ENCODE measurements at regions not wholly inside any gene's neighbourhood (a gene's known extent, or its start where the extent isn't known, plus 50 kb on each side); places are given as distances from the start of the nearest gene placed in this dataset.

- POLR2A ChIA-PET = no interaction called here
- TF ChIP-seq SIN3A (IDR thresholded peaks at IDR 0.05; ENCODE audit: borderline replicate concordance, insufficient read depth, low read depth, low read length) (no peak), CTCF (IDR thresholded peaks at IDR 0.05) (no peak), REST (IDR thresholded peaks at IDR 0.05; ENCODE audit: insufficient read depth in 1 of 2, low read depth in 2 of 2, low read length in 1 of 2) (no peak), TCF7L2 (IDR thresholded peaks at IDR 0.05; ENCODE audit: low read depth, low read length) (no peak), POLR2AphosphoS5 (IDR thresholded peaks at IDR 0.05; ENCODE audit: low read depth, low read length) (no peak)
- Histone ChIP-seq H3K4me1 (ENCODE audit: control insufficient read depth, insufficient read depth, low read length) (no peaks in the 10 kb centered on the region), H3K4me3 (ENCODE audit: low read depth in 2 of 2, low read length in 2 of 2) (no peak overlapping the region), H3K27ac (ENCODE audit: low read length) (no peak overlapping the region), H3K36me3 (ENCODE audit: control insufficient read depth, insufficient read depth, low read length) (no peaks in the 10 kb centered on the region), H3K9me3 (ENCODE audit: control insufficient read depth, insufficient read depth, low read depth, low read length) (no peaks in the 10 kb centered on the region), H3K27me3 (ENCODE audit: control insufficient read depth, insufficient read depth, low read length) (peaks cover 8% of the 10 kb centered on the region)
- ATAC-seq (no peak), DNase-seq (ENCODE audit: low read depth, low spot score) (no peak)
- intact Hi-C loops (cut with micrococcal nuclease; ENCODE audit: unreplicated experiment) = no loop called here
- no TSS peak for BruUV-seq (replicated peaks)
- CTCF ChIA-PET = no interaction called here
- in situ Hi-C loops (cut with HindIII; ENCODE audit: low pct_unique_long_range_greater_than_20kb, low sequenced_read_pairs) = no loop called here
Observed at GRCh38 chr14:56892959-56893358, 82.7 kb upstream of the OTX2 start.

GRCh38 chr14:56891226-56891625 lies 80.9 kb upstream of the OTX2 start:
- POLR2A ChIA-PET = no interaction called here
- H3K4me1 ChIP-seq (ENCODE audit: control insufficient read depth, insufficient read depth, low read length) = no peaks in the 10 kb centered on the region
- CTCF ChIA-PET = no interaction called here
- no peak overlapping the region for H3K27ac ChIP-seq (ENCODE audit: low read length)
- BruUV-seq (replicated peaks) = no TSS peak
- H3K27me3 ChIP-seq (ENCODE audit: control insufficient read depth, insufficient read depth, low read length) = peaks cover 8% of the 10 kb centered on the region
- in situ Hi-C loops (cut with HindIII; ENCODE audit: low pct_unique_long_range_greater_than_20kb, low sequenced_read_pairs) (no loop called here), intact Hi-C loops (cut with micrococcal nuclease; ENCODE audit: unreplicated experiment) (no loop called here)
- H3K4me3 ChIP-seq (ENCODE audit: low read depth in 2 of 2, low read length in 2 of 2) = no peak overlapping the region
- TF ChIP-seq POLR2AphosphoS5 (IDR thresholded peaks at IDR 0.05; ENCODE audit: low read depth, low read length) (no peak), REST (IDR thresholded peaks at IDR 0.05; ENCODE audit: insufficient read depth in 1 of 2, low read depth in 2 of 2, low read length in 1 of 2) (no peak), CTCF (IDR thresholded peaks at IDR 0.05) (no peak), TCF7L2 (IDR thresholded peaks at IDR 0.05; ENCODE audit: low read depth, low read length) (no peak), SIN3A (IDR thresholded peaks at IDR 0.05; ENCODE audit: borderline replicate concordance, insufficient read depth, low read depth, low read length) (no peak)
- no peaks in the 10 kb centered on the region for H3K36me3 ChIP-seq (ENCODE audit: control insufficient read depth, insufficient read depth, low read length)
- H3K9me3 ChIP-seq (ENCODE audit: control insufficient read depth, insufficient read depth, low read depth, low read length) = no peaks in the 10 kb centered on the region
- DNase-seq (ENCODE audit: low read depth, low spot score) (no peak), ATAC-seq (no peak)
